GM12892 (cell line): ENCODE measurements at regions not wholly inside any gene's neighbourhood (a gene's known extent, or its start where the extent isn't known, plus 50 kb on each side); places are given as distances from the start of the nearest gene placed in this dataset.

ENCODE experiments used
- POLR2A ChIP-seq: IDR thresholded peaks from 2 replicates; pipeline ENCODE4 v1.6.1; 2011; ENCODE audit warnings: low read depth, low read length, control low read depth
- TAF1 ChIP-seq: IDR thresholded peaks from 2 replicates; pipeline ENCODE4 v1.6.1; 2011; ENCODE audit warnings: low read depth, mild to moderate bottlenecking, control low read depth, low read length, borderline replicate concordance

DNA sequence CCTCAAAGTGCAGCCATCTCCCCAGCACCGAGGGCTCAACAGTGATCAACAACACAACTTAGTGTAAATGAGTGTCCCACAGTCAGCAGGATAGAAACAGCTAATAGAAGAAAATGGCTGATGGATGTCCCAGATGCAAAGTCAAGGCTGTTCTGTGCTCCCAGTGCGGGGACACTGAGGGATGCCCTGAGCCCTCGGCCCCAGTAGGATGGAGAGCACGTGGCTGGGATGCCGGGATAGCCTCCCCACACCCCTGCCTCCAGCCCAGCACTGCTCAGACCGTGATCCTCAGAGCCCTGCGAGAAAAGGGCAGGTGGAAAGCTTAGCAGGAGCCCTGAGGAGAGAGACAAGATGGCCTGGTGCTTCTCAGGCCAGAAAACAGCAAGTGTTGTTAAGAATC is 243.9 kb upstream of the TCERG1L start:
- TF ChIP-seq POLR2A (no peak), TAF1 (no peak)
